Upper lobe of right lung (tissue), 1 donor: ENCODE measurements at regions not wholly inside any gene's neighbourhood (a gene's known extent, or its start where the extent isn't known, plus 50 kb on each side); places are given as distances from the start of the nearest gene placed in this dataset.

Source experiments
- ATAC-seq: fragments of 200-7000 bp; cut with Tn5 transposase; one replicate; pipeline ENCODE4 v1.9.1; 2020; ENCODE audit warnings: mild to moderate bottlenecking, moderate library complexity
- DNase-seq: peaks from one replicate; pipeline ENCODE4 v3.0.0-alpha.2; 2020
- H3K27ac ChIP-seq: fragments of 200-600 bp; one replicate; pipeline ENCODE4 v1.8.0; 2022
- H3K27me3 ChIP-seq: fragments of 200-600 bp; one replicate; pipeline ENCODE4 v1.8.0; 2022; ENCODE audit warnings: mild to moderate bottlenecking
- H3K36me3 ChIP-seq: fragments of 200-600 bp; one replicate; pipeline ENCODE4 v1.8.0; 2022
- H3K4me1 ChIP-seq: fragments of 200-600 bp; one replicate; pipeline ENCODE4 v1.8.0; 2022
- H3K4me3 ChIP-seq: fragments of 200-600 bp; one replicate; pipeline ENCODE4 v1.8.0; 2022; ENCODE audit warnings: mild to moderate bottlenecking
- H3K9me3 ChIP-seq: fragments of 200-600 bp; one replicate; pipeline ENCODE4 v1.8.0; 2022
- CTCF ChIP-seq: fragments of 200-600 bp; IDR thresholded peaks from one replicate; pipeline ENCODE4 v1.8.0; 2022; ENCODE audit warnings: antibody characterized with exemption
- intact Hi-C: fragments of 100-400 bp; cut with DNase I; formaldehyde crosslinking; loops from one replicate; pipeline ENCODE4 v1.11.0; 2022
- donor health status: DM: no; HTN: yes; CAD: no; lungs with severe emphysema.

- Histone ChIP-seq H3K4me1 (no peaks in the 10 kb centered on the region), H3K9me3 (no peaks in the 10 kb centered on the region), H3K36me3 (no peaks in the 10 kb centered on the region), H3K27me3 (no peaks in the 10 kb centered on the region), H3K27ac (no peak overlapping the region), H3K4me3 (no peak overlapping the region)
- ATAC-seq (no peak), DNase-seq (no peak)
- intact Hi-C loops: no loop called here
- TF ChIP-seq CTCF: no peak
Measured at GRCh38 chrX:143571521-143571920, 54.2 kb upstream of the SPANXN3 start.

GRCh38 chrX:143570782-143571181 lies 53.5 kb upstream of the SPANXN3 start:
- Histone ChIP-seq H3K9me3 (no peaks in the 10 kb centered on the region), H3K4me3 (no peak overlapping the region), H3K36me3 (no peaks in the 10 kb centered on the region), H3K27ac (no peak overlapping the region), H3K27me3 (no peaks in the 10 kb centered on the region), H3K4me1 (no peaks in the 10 kb centered on the region)
- DNase-seq (no peak), ATAC-seq (peak; percentile 58)
- intact Hi-C loops: no loop called here
- TF ChIP-seq CTCF: no peak

GRCh38 chrX:143568467-143568866 lies 51.2 kb upstream of the SPANXN3 start:
- Histone ChIP-seq H3K27ac (no peak overlapping the region), H3K4me3 (no peak overlapping the region), H3K4me1 (no peaks in the 10 kb centered on the region), H3K27me3 (no peaks in the 10 kb centered on the region), H3K9me3 (no peaks in the 10 kb centered on the region), H3K36me3 (no peaks in the 10 kb centered on the region)
- intact Hi-C loops: no loop called here
- ATAC-seq (no peak), DNase-seq (no peak)
- no peak for TF ChIP-seq CTCF
